Stimulated activated naive CD4-positive, alpha-beta T cell (primary cell): ENCODE measurements at regions not wholly inside any gene's neighbourhood (a gene's known extent, or its start where the extent isn't known, plus 50 kb on each side); places are given as distances from the start of the nearest gene placed in this dataset.

ENCODE experiments used
- DNase-seq, 6 experiments: peaks; one replicate each; lab custom pipeline; 2025; lab: John Stamatoyannopoulos, UW

DNA sequence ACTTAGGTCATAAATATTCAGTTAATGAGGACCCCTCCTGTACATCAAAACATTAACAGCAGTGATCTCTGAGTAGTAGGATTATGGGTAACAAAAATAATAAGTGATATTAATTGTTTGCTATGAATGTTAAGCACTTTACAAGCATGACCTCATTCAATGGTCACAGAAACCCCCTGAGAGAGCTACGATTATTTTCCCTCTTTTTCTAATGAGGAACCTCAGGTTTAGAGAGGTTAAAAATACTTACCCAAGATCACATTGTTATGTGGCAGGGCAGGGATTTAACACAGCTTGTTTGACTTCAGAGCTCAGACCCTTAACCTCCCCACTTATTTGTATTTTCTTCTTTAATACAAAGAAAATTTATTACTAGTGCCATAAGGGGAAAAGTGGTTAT is 228.2 kb downstream of the TBL1XR1 start:
- no peak for DNase-seq

GRCh38 chr3:176968631-176969030 is 228.7 kb downstream of the TBL1XR1 start:
- DNase-seq: no peak

GRCh38 chr3:176967522-176967921 is 229.8 kb downstream of the TBL1XR1 start:
- DNase-seq: no peak

DNA sequence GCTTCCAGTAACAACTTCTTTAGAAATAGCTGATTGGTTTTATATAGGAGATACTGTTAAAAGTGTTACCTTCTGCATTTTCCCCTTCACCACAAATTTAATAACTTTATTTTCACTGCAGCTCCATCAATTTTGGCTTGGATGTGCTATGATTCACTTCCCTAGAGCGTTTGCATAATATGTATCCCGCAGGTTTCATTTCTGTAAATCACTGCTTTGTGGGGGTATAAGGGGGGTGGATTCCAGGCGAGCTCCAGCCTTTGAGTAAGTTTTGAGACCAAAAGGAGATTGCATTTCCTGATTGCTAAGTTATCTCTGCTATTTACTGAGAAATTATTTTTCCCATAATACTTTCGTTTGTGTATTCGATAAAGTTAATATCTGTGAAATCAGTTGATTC is 232.6 kb downstream of the TBL1XR1 start:
- DNase-seq: no peak

GRCh38 chr3:176961916-176962315 is 235.4 kb downstream of the TBL1XR1 start:
- no peak for DNase-seq

DNA sequence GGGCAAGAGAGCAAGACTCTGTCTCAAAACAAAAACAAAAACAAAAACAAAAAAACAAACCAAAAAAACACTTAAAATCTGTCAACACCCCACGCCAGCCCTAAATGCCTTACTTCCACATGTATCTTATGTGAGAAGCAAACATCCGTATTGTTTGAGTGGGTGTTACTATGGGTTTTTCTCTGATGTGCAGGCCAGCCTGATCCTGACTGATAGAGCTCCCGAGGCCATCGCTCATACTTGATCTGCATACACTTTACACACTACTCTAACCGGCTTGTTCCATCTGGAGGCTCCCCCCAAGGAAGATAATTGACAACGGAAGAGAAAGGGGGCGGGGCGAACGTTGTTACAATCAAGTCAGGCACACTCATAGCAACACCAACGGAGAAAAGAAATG is 237.4 kb downstream of the TBL1XR1 start:
- DNase-seq: no peak

DNA sequence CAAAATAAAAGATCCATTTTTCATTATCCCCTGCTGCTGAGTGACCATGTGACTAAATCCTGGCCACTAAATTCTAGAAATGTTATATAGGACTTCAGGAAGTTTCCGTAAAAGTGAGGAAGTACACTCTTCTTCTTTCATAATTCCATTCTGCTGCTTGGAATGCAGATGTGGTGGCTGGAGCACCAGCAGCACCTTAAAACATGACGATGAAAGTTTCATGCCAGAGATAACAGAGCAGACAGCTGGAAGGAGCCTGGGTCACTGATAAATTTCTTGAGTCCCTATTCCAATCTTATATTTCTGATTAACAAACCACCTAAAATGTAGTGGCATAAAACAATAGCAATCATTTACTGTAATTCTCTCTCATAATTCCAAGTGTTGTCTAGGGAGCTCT is 238.7 kb downstream of the TBL1XR1 start:
- DNase-seq: no peak

GRCh38 chr3:176954517-176954916 is 242.8 kb downstream of the TBL1XR1 start:
- DNase-seq: no peak

- no peak for DNase-seq
Measured at GRCh38 chr3:176953106-176954060, 243.9 kb downstream of the TBL1XR1 start.

DNA sequence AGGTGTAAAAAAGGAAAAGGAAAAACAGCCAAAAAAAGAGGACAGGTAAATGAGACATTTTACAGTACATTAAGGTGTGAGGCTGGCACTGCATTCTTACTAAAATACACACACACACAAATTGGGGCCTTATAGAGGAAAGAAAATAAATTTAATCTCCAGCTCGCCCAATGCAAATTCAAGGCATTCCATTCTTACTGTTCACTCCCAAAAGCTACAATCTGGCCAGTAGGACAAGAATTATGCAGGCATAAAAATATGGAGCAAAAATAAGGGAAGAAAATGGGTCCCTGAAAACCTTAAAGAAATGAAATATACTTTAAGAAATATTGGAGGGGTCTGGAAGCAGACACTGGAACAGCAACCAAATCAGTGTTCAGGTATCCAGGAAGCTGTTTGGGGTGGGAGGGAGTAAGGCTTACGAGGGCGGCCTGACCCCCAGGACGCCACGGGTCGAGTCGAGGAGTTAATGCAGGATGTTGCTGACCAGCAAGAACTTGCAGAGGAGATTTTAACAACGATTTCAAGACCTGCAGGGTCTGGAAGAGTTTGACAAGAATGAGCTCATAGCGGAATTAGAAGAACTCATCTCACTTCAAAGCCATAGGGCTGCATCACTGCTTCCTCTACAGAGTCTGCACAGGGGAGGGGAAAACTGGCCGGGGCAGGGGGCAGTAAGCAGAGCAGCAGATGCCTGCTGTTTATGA is 245.5 kb downstream of the TBL1XR1 start:
- no peak for DNase-seq

DNA sequence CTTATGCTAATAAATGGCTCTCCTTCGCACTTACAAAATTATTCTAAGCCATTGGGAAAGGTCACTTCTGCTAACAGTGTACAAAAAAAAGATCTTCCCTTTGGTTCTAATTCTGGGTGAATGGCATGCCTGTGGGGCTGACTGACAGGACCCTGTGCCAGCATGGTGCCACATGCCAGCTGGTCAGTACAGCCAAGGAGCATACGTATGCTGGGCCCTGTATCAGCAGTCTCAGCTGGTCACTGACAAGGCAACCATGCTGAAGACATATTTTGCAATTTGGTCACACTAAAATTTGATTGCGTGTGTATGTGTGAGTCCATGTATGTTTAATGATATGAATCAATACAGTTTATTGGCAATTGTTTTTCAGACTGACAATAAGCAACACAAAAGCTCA is 246.1 kb downstream of the TBL1XR1 start:
- DNase-seq: no peak

DNA sequence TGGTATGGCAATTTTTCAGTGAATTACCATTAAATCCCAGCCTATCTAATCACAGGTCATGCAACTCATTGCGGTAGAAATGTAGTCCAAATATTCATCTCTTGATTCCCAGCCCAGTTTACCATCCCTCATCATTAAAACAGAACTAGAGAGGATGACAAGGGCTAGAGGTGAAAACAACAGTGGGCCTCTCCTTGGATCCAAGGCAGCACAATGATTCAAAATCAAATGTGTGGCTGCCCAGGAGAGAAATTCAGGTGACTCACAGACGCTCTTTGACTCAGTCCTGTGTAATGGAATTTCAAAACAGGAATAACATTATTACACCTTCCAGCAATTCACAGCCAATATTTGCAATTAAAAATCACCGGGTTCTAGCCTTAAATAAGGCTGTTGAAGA is 246.5 kb downstream of the TBL1XR1 start:
- no peak for DNase-seq

DNA sequence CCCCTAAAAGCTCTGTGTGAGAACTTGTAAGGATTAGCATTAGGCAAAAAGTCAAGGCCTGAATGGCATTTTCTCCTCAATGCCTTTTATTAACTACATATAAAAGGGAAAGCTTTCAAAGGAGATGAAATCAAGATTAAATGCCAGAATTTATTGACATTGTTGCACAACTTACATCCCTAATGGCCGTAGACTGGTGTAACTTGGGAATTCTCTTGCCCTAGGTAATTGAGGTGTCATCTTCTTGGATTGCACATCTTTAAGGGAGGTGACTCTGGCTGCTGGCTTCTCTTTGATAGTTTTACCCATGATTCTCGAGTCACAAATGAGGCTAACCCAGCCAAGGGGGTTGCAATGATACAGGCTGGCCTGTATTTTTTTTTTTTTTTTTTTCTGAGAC is 249.1 kb downstream of the TBL1XR1 start:
- DNase-seq: no peak

DNA sequence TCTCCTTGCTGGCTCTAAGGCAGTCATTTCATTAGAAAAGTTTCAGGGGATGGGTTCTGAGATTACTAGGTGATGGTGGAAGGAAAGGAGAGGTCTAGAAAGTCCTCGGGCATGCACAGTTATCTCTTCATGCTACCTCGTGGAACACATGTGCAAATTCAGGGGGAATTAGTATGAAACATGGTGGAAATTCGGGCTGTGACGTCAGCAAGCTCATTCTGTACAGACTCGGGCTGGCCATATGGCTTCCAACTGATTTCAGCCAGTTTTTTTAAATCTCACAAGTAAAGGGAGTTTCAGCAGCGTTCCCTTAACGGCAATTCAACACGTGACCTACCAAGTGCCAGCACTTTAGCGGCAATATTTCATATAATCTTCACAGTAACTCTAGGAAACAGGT is 251.1 kb downstream of the TBL1XR1 start:
- no peak for DNase-seq

- no peak for DNase-seq
Measured at GRCh38 chr3:176942305-176942704, 255.0 kb downstream of the TBL1XR1 start.

DNA sequence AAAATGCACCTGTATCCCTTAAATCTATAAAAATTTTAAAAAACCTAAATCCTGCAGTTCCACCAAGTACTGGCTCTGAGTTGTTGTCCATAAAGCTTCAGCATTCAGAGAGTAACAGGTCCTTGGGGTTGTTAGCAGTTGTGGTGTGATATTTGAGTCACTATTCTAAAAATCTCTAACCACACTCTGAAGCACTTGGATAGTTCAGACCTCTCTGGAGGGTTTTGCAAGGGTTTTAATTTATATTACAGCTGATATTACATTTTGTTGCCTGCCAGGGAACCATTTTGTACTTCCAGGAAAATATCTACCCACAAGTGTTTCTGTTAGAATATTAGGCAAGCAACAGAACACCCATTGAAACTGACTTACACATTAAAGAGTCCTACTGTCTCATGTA is 255.6 kb downstream of the TBL1XR1 start:
- DNase-seq: no peak

GRCh38 chr3:176939022-176939817 is 258.1 kb downstream of the TBL1XR1 start:
- peak in 5 of 6 experiments; percentile 3 to 52 (median 21) for DNase-seq

- no peak for DNase-seq
Measured at GRCh38 chr3:176937994-176938393, 259.3 kb downstream of the TBL1XR1 start.

- no peak for DNase-seq
Measured at GRCh38 chr3:176937541-176937940, 259.7 kb downstream of the TBL1XR1 start.

DNA sequence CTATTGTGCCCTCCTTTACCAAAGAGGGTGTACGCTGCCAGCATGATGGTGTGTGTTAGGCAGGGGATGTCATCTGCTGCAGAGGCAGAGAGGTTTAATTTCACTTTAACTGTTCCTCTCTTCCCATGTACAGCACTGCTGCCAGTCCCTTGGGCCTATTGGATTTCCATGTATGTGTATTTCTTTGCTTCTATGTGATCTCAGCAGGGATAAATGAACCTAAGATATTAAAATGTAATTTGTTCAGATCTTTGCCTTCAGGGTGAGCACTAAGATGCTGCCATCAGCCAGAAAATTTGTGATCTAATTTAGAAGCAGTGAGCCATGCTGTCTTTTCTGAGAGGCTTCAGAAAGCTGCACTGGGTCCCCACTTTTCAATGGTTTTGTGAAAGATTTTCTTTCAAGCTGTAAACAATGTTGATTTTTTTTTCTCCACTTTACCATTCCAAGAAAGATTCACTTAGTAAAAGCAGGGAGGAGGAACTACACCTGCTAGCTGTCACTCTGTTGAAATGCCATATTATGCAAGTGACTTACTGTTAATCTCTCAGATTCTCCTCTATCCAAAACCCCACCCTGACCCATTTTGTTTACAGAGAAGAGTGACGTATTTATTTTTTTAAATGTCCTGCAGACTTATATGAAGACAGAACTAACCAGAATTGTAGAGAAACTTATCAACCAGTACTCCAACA is 261.9 kb downstream of the TBL1XR1 start:
- no peak for DNase-seq

DNA sequence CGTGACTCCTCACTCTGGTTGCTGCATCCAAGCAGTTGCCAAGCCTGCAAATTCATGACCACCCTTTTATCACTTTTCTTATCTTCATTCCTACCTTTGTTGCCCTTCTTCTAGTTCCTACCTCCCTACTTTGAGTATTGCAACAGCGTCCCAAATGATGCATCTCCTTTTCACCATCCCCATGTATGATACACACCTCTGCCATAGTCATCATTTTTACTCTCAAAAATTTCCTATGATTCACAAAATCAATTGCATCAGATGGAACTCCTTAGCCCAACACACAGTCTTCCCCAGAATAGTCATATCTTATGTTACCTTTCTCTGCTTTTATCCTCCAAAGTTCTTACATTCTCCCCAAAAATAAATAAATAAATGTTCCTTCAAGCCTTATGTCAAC is 262.6 kb downstream of the TBL1XR1 start:
- DNase-seq: no peak

GRCh38 chr3:176933704-176934103 is 263.6 kb downstream of the TBL1XR1 start:
- no peak for DNase-seq
